ENCODE measurements at regions not wholly inside any gene's neighbourhood (a gene's known extent, or its start where the extent isn't known, plus 50 kb on each side); places are given as distances from the start of the nearest gene placed in this dataset.

- no peak for DNase-seq (ENCODE audit: extremely low read depth in 1 of 2, low read depth in 1 of 2)
These were observed 704.1 kb downstream of the PRELID2 start for GRCh38 chr5:145130996-145131395.

- no peak for DNase-seq (ENCODE audit: extremely low read depth in 1 of 2, low read depth in 1 of 2)
These were observed 705.3 kb downstream of the PRELID2 start for GRCh38 chr5:145129797-145130196.

- no peak for DNase-seq (ENCODE audit: extremely low read depth in 1 of 2, low read depth in 1 of 2)
These were observed 710.3 kb downstream of the PRELID2 start for GRCh38 chr5:145124806-145125205.

DNA sequence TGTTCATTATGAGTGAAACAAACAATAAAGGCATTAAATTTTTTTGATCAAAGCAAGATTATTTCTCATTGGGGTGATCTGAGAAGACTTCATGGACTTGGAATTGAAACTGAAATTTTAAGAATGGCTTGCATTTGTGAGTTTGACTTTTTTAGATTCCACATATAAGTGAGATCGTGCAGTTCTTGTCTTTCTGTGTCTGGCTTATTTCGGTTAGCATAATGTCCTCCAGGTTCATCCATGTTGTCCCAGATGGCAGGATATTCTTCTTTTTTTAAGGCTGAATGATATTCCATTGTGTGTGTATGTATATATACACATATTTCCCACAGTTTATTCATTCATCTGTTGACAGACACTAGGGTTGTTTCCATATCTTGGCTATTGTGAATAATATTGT lies 716.5 kb downstream of the PRELID2 start:
- DNase-seq (ENCODE audit: extremely low read depth in 1 of 2, low read depth in 1 of 2) = no peak

GRCh38 chr5:145118127-145118526 lies 717.0 kb downstream of the PRELID2 start:
- DNase-seq (ENCODE audit: extremely low read depth in 1 of 2, low read depth in 1 of 2) = no peak

GRCh38 chr5:145117285-145117684 lies 717.9 kb downstream of the PRELID2 start:
- no peak for DNase-seq (ENCODE audit: extremely low read depth in 1 of 2, low read depth in 1 of 2)

GRCh38 chr5:145111420-145111819 lies 723.7 kb downstream of the PRELID2 start:
- no peak for DNase-seq (ENCODE audit: extremely low read depth in 1 of 2, low read depth in 1 of 2)

GRCh38 chr5:145110834-145111233 lies 724.3 kb downstream of the PRELID2 start:
- no peak for DNase-seq (ENCODE audit: extremely low read depth in 1 of 2, low read depth in 1 of 2)

DNA sequence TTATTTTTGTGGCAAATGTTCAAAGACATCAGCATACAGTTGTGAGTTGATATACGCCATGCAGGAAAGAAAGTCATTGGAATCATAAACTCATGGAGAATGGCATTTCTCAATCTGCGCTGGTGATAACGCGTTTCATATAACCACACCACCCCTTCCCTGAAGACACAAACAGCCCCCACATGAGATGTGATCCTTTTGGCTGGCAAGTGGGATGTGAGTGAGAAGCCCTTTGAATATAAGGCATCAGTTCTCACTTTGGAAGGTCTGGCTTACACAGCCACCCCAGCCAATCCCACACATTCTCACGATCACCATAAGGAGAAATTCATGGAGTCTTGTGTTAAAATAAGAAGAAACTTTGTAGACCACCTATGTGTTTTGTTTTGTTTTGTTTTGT lies 725.0 kb downstream of the PRELID2 start:
- no peak for DNase-seq (ENCODE audit: extremely low read depth in 1 of 2, low read depth in 1 of 2)

- no peak for DNase-seq (ENCODE audit: extremely low read depth in 1 of 2, low read depth in 1 of 2)
These were observed 729.8 kb downstream of the PRELID2 start for GRCh38 chr5:145105384-145105783.

DNA sequence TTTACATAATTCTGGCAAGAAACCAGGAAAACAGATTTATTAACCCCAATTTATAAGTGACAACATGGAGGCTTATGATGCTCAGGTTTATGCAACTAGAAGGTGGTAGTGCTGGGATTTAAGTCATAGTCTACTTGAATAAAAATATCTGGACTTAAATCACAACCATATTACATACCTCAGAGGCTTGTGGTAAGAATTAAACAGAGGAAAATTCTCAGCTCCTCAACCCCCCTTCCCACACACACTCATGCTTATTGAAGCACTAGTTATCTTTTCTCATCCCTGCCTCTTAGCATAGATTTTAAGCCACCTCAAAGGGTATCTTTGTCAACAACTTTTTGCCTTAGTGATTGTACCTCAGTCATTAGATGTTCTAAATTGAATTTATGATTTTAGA lies 731.0 kb downstream of the PRELID2 start:
- no peak for DNase-seq (ENCODE audit: extremely low read depth in 1 of 2, low read depth in 1 of 2)

GRCh38 chr5:145101246-145101645 lies 733.9 kb downstream of the PRELID2 start:
- no peak for DNase-seq (ENCODE audit: extremely low read depth in 1 of 2, low read depth in 1 of 2)

DNA sequence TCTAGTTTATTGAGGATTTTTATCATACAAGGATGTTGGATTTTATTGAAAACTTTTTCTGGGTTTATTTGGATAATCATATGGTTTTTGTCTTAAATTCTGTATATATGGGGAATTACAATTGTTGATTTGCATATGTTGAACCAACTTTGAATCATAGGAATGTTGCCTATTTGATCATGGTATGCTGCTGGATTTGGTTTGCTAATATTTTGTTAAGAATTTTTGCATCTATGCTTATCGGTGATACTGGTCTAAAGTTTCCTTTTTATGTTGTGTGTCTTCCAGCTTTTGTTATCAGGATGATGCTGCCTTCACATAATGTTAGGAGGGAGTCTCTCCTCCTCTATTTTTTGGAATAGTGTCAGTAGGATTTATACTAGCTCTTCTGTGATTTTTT lies 745.0 kb downstream of the PRELID2 start:
- DNase-seq (ENCODE audit: extremely low read depth in 1 of 2, low read depth in 1 of 2) = no peak

DNA sequence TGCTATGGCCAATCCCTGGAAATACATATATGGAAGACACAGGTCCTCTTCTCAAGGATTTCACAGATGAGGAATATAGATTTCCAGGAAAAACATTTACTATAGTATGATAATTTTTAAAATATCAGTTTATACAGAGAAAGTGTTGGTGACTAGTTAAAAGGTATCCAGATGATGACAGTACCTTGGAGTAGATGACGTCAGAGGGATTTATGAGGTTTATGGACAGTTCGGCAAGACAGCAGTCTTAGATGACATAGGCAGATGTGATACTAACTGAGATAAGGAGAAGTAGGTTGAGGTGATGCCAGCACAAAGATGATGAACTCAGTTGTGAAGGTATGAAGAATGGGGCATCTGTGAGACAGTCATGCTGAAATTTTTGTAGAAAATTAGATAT lies 750.3 kb downstream of the PRELID2 start:
- DNase-seq (ENCODE audit: extremely low read depth in 1 of 2, low read depth in 1 of 2) = no peak

- DNase-seq (ENCODE audit: extremely low read depth in 1 of 2, low read depth in 1 of 2) = no peak
These were observed 758.1 kb downstream of the PRELID2 start for GRCh38 chr5:145077028-145077427.

DNA sequence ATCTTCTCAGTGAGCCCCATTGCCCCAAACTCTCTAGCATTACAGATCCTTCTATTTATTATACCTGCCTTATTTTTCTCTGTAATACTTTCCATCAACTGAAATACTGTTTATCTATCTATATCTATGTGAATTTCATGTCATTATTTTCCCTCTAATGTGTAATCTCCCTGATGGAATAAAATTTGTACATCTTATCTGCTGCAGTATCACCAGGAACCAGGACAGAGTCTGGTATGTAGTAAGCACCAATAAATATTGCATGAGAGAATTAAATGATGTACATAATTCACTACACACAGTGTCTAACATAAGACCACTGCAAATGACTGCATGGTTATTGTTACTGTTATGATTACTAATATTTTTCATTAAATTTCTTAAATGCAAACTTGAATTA lies 759.1 kb downstream of the PRELID2 start:
- DNase-seq (ENCODE audit: extremely low read depth in 1 of 2, low read depth in 1 of 2) = no peak

GRCh38 chr5:145072889-145073288 lies 762.3 kb downstream of the PRELID2 start:
- no peak for DNase-seq (ENCODE audit: extremely low read depth in 1 of 2, low read depth in 1 of 2)

- no peak for DNase-seq (ENCODE audit: extremely low read depth in 1 of 2, low read depth in 1 of 2)
These were observed 766.4 kb downstream of the PRELID2 start for GRCh38 chr5:145068721-145069120.

GRCh38 chr5:145062280-145063062 lies 772.7 kb downstream of the PRELID2 start:
- no peak for DNase-seq (ENCODE audit: extremely low read depth in 1 of 2, low read depth in 1 of 2)

DNA sequence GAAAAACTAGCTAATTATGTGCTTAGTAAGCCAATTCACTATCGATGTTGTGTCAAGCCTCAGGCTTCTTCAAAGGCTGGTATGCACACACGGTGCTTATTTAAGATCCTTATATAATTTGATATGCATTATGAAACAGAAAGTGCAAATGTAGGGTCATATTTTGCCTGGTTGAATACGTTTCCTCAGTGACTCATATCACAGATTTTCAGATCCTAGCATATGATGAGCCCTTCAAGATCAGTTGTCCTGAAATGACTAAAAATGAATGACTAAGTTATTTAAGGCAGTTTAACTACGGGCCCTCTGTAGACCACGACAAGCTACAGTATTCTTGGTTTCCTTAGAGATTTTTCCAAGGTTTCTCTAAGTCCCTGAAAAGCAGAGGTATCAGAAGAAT lies 778.3 kb downstream of the PRELID2 start:
- DNase-seq (ENCODE audit: extremely low read depth in 1 of 2, low read depth in 1 of 2) = no peak

DNA sequence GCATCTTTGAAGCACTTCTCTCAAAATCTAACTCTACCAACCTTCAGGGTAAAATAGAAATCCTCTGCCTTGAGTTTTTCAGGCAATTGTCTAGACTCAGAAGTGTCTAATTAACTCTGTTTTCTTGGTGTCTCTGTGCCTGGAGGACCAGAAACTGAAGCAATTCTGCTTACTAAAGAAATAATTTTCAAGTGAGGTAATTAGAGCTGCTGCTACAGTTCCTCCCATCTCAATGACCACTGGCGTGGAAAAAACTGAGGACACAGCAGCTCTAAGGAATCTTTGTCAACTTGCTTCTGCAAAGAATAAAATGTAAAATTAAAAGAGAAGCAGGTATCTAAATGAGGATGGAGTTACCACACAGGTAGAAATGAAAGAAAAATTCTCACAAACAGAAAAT lies 785.0 kb downstream of the PRELID2 start:
- DNase-seq (ENCODE audit: extremely low read depth in 1 of 2, low read depth in 1 of 2) = no peak

DNA sequence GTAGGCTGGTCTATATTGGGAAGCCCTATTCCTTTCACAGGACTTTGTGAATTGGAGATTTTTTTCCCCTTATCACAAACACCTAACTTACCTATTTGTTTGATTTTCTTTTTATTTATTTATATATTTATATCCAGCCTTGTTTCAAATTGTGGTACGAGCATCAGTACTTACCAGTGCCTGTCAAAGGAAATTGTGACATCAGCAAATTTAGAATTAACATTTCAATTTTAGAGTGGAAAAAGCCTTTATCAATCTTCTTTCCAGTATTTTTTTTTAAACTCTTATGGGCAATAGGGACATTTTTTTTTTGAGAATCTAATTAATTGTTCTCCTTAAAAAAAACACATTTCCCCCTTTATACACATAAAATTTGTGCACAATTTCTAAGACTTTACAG lies 790.2 kb downstream of the PRELID2 start:
- no peak for DNase-seq (ENCODE audit: extremely low read depth in 1 of 2, low read depth in 1 of 2)

DNA sequence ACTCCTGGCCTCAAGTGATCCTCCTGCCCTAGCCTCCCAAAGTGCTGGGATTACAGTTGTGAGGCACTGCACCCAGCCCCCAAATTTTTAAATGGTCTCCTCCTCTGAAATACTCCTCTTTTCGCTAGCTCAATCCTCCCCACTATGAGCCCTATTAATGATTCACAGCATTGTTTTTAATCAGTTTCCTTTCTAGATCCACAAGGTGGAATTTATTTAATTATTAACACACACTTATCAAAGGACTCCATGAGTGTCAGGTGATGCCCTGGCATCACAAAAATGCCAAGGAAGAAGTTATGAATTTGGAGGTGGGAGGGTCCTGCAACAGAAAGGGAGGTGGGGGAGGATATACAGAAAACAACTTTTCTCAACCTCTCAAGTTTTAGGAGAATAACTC lies 806.5 kb downstream of the PRELID2 start:
- no peak for DNase-seq (ENCODE audit: extremely low read depth in 1 of 2, low read depth in 1 of 2)
